IMR-90 (cell line): ENCODE measurements at regions not wholly inside any gene's neighbourhood (a gene's known extent, or its start where the extent isn't known, plus 50 kb on each side); places are given as distances from the start of the nearest gene placed in this dataset.

Experiments used
- ATAC-seq: fragments of 200-7000 bp; cut with Tn5 transposase; 2 replicates; pipeline ENCODE4 v1.9.1; 2020; ENCODE audit warnings: low read depth, mild to moderate bottlenecking, moderate library complexity
- BruUV-seq: library from RNA; stranded (reverse); fragments of 400-500 nt; replicated peaks from 2 replicates; lab custom pipeline; 2021; lab: Mats Ljungman, UMichigan
- CTCF ChIA-PET: fragments of 300-600 bp; formaldehyde crosslinking; extraction: SDS; loops from one replicate; lab custom pipeline; 2021; ENCODE audit warnings: antibody characterized with exemption; lab: Yijun Ruan, JAX
- POLR2A ChIA-PET: fragments of 300-600 bp; sonication (Branson Sonifier 250); formaldehyde crosslinking; loops from one replicate; lab custom pipeline; 2022; ENCODE audit warnings: antibody characterized with exemption; ENCODE audit not compliant: unreplicated experiment; lab: Charles Lee
- DNase-seq: peaks from one replicate; pipeline ENCODE4 v3.0.0; 2013
- H2AFZ ChIP-seq: replicated peaks from 2 replicates; pipeline ENCODE3; 2013; ENCODE audit warnings: low read length, mild to moderate bottlenecking; ENCODE audit not compliant: poor library complexity
- H2AK5ac ChIP-seq: 2 replicates; pipeline ENCODE4 v1.6.1; 2013; ENCODE audit warnings: low read depth, low read length, inconsistent platforms
- H2AK9ac ChIP-seq: replicated peaks from 2 replicates; pipeline ENCODE3; 2013; ENCODE audit warnings: mild to moderate bottlenecking, low read depth, low read length, moderate library complexity; ENCODE audit not compliant: poor library complexity
- H2BK120ac ChIP-seq: 2 replicates; pipeline ENCODE4 v1.6.1; 2013; ENCODE audit warnings: low read depth, low read length, inconsistent platforms
- H2BK15ac ChIP-seq: 3 replicates; pipeline ENCODE4 v1.6.1; 2013; ENCODE audit warnings: low read depth, low read length, inconsistent platforms
- H2BK20ac ChIP-seq: 2 replicates; pipeline ENCODE4 v1.6.1; 2013; ENCODE audit warnings: low read depth, mild to moderate bottlenecking, inconsistent platforms, low read length, moderate library complexity
- H2BK5ac ChIP-seq: 2 replicates; pipeline ENCODE4 v1.6.1; 2013; ENCODE audit warnings: mild to moderate bottlenecking, low read depth, low read length, inconsistent platforms; ENCODE audit not compliant: poor library complexity, severe bottlenecking
- H3K14ac ChIP-seq: replicated peaks from 2 replicates; pipeline ENCODE4 v1.6.1; 2013; ENCODE audit warnings: low read depth, low read length, inconsistent platforms
- H3K18ac ChIP-seq: 2 replicates; pipeline ENCODE4 v1.6.1; 2013; ENCODE audit warnings: low read depth, low read length, control low read depth
- H3K23ac ChIP-seq: 2 replicates; pipeline ENCODE4 v1.6.1; 2013; ENCODE audit warnings: low read depth, low read length, inconsistent platforms
- H3K27ac ChIP-seq: 2 replicates; pipeline ENCODE4 v1.5.1; 2013; ENCODE audit warnings: mild to moderate bottlenecking, control low read depth, low read length; ENCODE audit not compliant: insufficient read depth
- H3K27me3 ChIP-seq: 2 replicates; pipeline ENCODE4 v1.6.1; 2013; ENCODE audit warnings: low read length; ENCODE audit not compliant: control insufficient read depth, insufficient read depth
- H3K36me3 ChIP-seq: 2 replicates; pipeline ENCODE4 v1.6.1; 2013; ENCODE audit warnings: low read length, mixed read lengths; ENCODE audit not compliant: control insufficient read depth, insufficient read depth
- H3K4ac ChIP-seq: 2 replicates; pipeline ENCODE4 v1.6.1; 2013; ENCODE audit warnings: low read depth, low read length, inconsistent platforms
- H3K4me1 ChIP-seq: 2 replicates; pipeline ENCODE4 v1.6.1; 2013; ENCODE audit warnings: low read length, mixed read lengths; ENCODE audit not compliant: control insufficient read depth, insufficient read depth
- H3K4me2 ChIP-seq: 2 replicates; pipeline ENCODE4 v1.6.1; 2013; ENCODE audit warnings: low read depth, mild to moderate bottlenecking, control low read depth, low read length, moderate library complexity
- H3K4me3 ChIP-seq: 2 replicates; pipeline ENCODE4 v1.5.1; 2013; ENCODE audit warnings: low read depth, mild to moderate bottlenecking, control low read depth, low read length, moderate library complexity; ENCODE audit not compliant: insufficient read depth
- H3K56ac ChIP-seq: 2 replicates; pipeline ENCODE4 v1.6.1; 2013; ENCODE audit warnings: low read length, inconsistent platforms; ENCODE audit not compliant: insufficient read depth; ENCODE audit errors: extremely low read depth
- H3K79me1 ChIP-seq, 2 experiments: 2 replicates each; pipeline ENCODE4 v1.6.1; 2013; ENCODE audit warnings: low read length in 2 of 2, inconsistent platforms in 1 of 2, low read depth in 1 of 2
- H3K9ac ChIP-seq: 2 replicates; pipeline ENCODE4 v1.6.1; 2013; ENCODE audit warnings: low read depth, low read length, control low read depth
- H3K9me1 ChIP-seq: 2 replicates; pipeline ENCODE4 v1.6.1; 2013; ENCODE audit warnings: low read length, inconsistent platforms; ENCODE audit not compliant: insufficient read depth
- H3K9me3 ChIP-seq: 2 replicates; pipeline ENCODE4 v1.6.1; 2013; ENCODE audit warnings: low read length; ENCODE audit not compliant: control insufficient read depth, insufficient read depth
- H4K20me1 ChIP-seq: 2 replicates; pipeline ENCODE4 v1.6.1; 2013; ENCODE audit warnings: low read length, inconsistent platforms; ENCODE audit not compliant: insufficient read depth
- H4K5ac ChIP-seq: 2 replicates; pipeline ENCODE4 v1.6.1; 2013; ENCODE audit warnings: mild to moderate bottlenecking, low read depth, low read length, control low read depth
- H4K8ac ChIP-seq, 2 experiments: 2 replicates each; pipeline ENCODE4 v1.6.1; 2013; ENCODE audit warnings: low read depth in 2 of 2, low read length in 2 of 2, control low read depth in 1 of 2, inconsistent platforms in 1 of 2
- H4K91ac ChIP-seq: 2 replicates; pipeline ENCODE4 v1.6.1; 2013; ENCODE audit warnings: low read depth, low read length, inconsistent platforms; ENCODE audit not compliant: insufficient read depth
- BHLHE40 ChIP-seq: fragments of 150-350 bp; IDR thresholded peaks from 2 replicates; pipeline ENCODE4 v1.6.1; 2016; ENCODE audit warnings: mild to moderate bottlenecking, low read depth, low read length
- CEBPB ChIP-seq: IDR thresholded peaks from 2 replicates; pipeline ENCODE4 v1.6.1; 2012; ENCODE audit warnings: low read depth, low read length, improper control_type of control experiment
- CHD1 ChIP-seq: IDR thresholded peaks from 2 replicates; pipeline ENCODE4 v1.6.1; 2012; ENCODE audit warnings: low read depth, low read length, improper control_type of control experiment
- CTCF ChIP-seq: conservative IDR thresholded peaks from 2 replicates; pipeline ENCODE4 v1.5.1; 2012; ENCODE audit warnings: mild to moderate bottlenecking, low read depth, low read length, improper control_type of control experiment
- FOS ChIP-seq: fragments of 150-350 bp; IDR thresholded peaks from 2 replicates; pipeline ENCODE4 v1.6.1; 2016; ENCODE audit warnings: low read depth, low read length
- MAFK ChIP-seq: IDR thresholded peaks from 2 replicates; pipeline ENCODE4 v1.6.1; 2012; ENCODE audit warnings: low read depth, low read length, improper control_type of control experiment
- MAZ ChIP-seq: IDR thresholded peaks from 2 replicates; pipeline ENCODE4 v1.6.1; 2012; ENCODE audit warnings: low read depth, mild to moderate bottlenecking, low read length, improper control_type of control experiment, moderate library complexity, borderline replicate concordance
- MXI1 ChIP-seq: IDR thresholded peaks from 2 replicates; pipeline ENCODE4 v1.6.1; 2012; ENCODE audit warnings: low read depth, mild to moderate bottlenecking, low read length, moderate library complexity, borderline replicate concordance
- NFE2L2 ChIP-seq: fragments of 150-350 bp; IDR thresholded peaks from 2 replicates; pipeline ENCODE4 v1.6.1; 2016; ENCODE audit warnings: low read depth, mild to moderate bottlenecking, low read length
- POLR2A ChIP-seq: IDR thresholded peaks from 2 replicates; pipeline ENCODE4 v1.6.1; 2012; ENCODE audit warnings: mild to moderate bottlenecking, low read depth, low read length
- RAD21 ChIP-seq: IDR thresholded peaks from 2 replicates; pipeline ENCODE4 v1.6.1; 2012; ENCODE audit warnings: low read length, improper control_type of control experiment
- RCOR1 ChIP-seq: IDR thresholded peaks from 2 replicates; pipeline ENCODE4 v1.6.1; 2012; ENCODE audit warnings: mild to moderate bottlenecking, low read length, improper control_type of control experiment; ENCODE audit not compliant: insufficient replicate concordance
- SMC3 ChIP-seq: fragments of 150-350 bp; IDR thresholded peaks from 2 replicates; pipeline ENCODE4 v1.6.1; 2016; ENCODE audit warnings: low read depth, mild to moderate bottlenecking, antibody characterized with exemption, low read length, moderate library complexity
- WGBS, 2 experiments: methylation state at CpG; one replicate each; pipeline versions ENCODE4 v1.1.5 to v1.1.7; 2013; ENCODE audit warnings: missing lambda C conversion rate in 2 of 2; ENCODE audit not compliant: insufficient read length in 1 of 2; ENCODE audit errors: extremely low coverage in 2 of 2; 5-methylcytosine and 5-hydroxymethylcytosine counted together
- dilution Hi-C: fragments of 300-500 bp; cut with HindIII; formaldehyde crosslinking; loops from one replicate; pipeline ENCODE4 v1.14.3; 2018; ENCODE audit warnings: low sequenced_read_pairs; ENCODE audit not compliant: unreplicated experiment
- in situ Hi-C: fragments of 300-500 bp; cut with MboI; formaldehyde crosslinking; loops from 3 replicates; pipeline ENCODE4 v1.14.3; 2019; ENCODE audit warnings: low sequenced_read_pairs, inconsistent platforms, mixed read lengths
- intact Hi-C: fragments of 100-400 bp; cut with micrococcal nuclease; formaldehyde crosslinking; loops from 2 replicates; pipeline ENCODE4 v1.10.0; 2022
- TF ChIP-seq, protein P1 (sequence below): fragments of 150-350 bp; IDR thresholded peaks from 2 replicates; pipeline ENCODE4 v1.6.1; 2016; ENCODE audit warnings: low read depth, mild to moderate bottlenecking, low read length, moderate library complexity, borderline replicate concordance
- TF ChIP-seq, protein P2 (sequence below): fragments of 150-350 bp; IDR thresholded peaks from 2 replicates; pipeline ENCODE4 v1.6.1; 2017; ENCODE audit warnings: mild to moderate bottlenecking, antibody characterized with exemption, low read length, low read depth

DNA sequence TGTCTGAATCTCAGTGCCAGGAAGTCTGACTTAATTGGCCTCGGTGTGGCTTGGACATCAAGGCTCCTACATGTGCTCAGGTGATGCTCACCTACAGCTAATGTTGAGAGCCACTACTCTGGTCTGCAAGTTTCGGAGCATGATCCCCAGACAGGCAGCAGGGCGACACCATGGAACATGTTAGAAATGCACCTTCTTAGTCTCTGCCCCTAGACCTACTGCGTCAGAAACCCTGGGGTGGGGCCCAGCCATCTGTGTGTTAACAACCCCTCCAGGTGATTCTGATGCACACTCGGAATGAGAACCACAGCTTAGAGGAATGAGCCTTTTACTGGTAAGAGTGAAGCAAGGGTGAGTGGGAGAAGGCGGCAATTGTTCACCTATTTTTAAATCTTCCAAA lies 86.9 kb upstream of the NABP1 start:
- CTCF ChIA-PET, result interaction anchor here (0.6 kb wide), 1 partner anchor 37 kb away, joined by 3 read pairs; no protein-coding TSS in a partner anchor
- in situ Hi-C loops, result no loop called here

More for the DNA sequence above, 86.9 kb upstream of the NABP1 start:
- no peak overlapping the region for H3K18ac ChIP-seq
- H3K4me2 ChIP-seq, result no peak overlapping the region
- H4K8ac ChIP-seq, result no peak overlapping the region
- peaks cover 6% of the 10 kb centered on the region for H3K9me3 ChIP-seq
- DNase-seq (no peak), ATAC-seq (no peak)
- no peaks in the 10 kb centered on the region for H3K4me1 ChIP-seq
- no peak overlapping the region for H4K91ac ChIP-seq
- H2BK5ac ChIP-seq, result no peak overlapping the region
- peak overlapping the region; percentile 63 for H2AK9ac ChIP-seq
- no peak overlapping the region for H3K27ac ChIP-seq
- no peaks in the 10 kb centered on the region for H3K36me3 ChIP-seq
- no peak overlapping the region for H3K9ac ChIP-seq
- no peak overlapping the region for H3K23ac ChIP-seq
- 86% methylated on average over 1 of the region's 6 CpGs; no CpG with 5 or more reads in 1 of the 2 experiments for whole genome bisulfite sequencing, 2 experiments
- H3K14ac ChIP-seq, result no peak overlapping the region
- H3K9me1 ChIP-seq, result 0 out of 2 replicates have a peak, but pooled peaks cover 2% of the 10 kb centered on the region
- no peak overlapping the region for H2BK120ac ChIP-seq
- TF ChIP-seq NFE2L2 (no peak), CHD1 (no peak), MAZ (no peak), RAD21 (no peak), RCOR1 (no peak), BHLHE40 (no peak), CTCF (no peak), FOS (no peak), POLR2A (no peak), MAFK (no peak), SMC3 (no peak), CEBPB (no peak), MXI1 (no peak)
- TF ChIP-seq, protein P1, sequence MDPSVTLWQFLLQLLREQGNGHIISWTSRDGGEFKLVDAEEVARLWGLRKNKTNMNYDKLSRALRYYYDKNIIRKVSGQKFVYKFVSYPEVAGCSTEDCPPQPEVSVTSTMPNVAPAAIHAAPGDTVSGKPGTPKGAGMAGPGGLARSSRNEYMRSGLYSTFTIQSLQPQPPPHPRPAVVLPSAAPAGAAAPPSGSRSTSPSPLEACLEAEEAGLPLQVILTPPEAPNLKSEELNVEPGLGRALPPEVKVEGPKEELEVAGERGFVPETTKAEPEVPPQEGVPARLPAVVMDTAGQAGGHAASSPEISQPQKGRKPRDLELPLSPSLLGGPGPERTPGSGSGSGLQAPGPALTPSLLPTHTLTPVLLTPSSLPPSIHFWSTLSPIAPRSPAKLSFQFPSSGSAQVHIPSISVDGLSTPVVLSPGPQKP, result no peak
- TF ChIP-seq, protein P2, sequence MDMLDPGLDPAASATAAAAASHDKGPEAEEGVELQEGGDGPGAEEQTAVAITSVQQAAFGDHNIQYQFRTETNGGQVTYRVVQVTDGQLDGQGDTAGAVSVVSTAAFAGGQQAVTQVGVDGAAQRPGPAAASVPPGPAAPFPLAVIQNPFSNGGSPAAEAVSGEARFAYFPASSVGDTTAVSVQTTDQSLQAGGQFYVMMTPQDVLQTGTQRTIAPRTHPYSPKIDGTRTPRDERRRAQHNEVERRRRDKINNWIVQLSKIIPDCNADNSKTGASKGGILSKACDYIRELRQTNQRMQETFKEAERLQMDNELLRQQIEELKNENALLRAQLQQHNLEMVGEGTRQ, result no peak
- H2BK20ac ChIP-seq, result no peak overlapping the region
- 0 out of 3 replicates have a peak overlapping the region, but pooled peaks have one; percentile 8 for H2BK15ac ChIP-seq
- H3K79me1 ChIP-seq, result no peaks in the 10 kb centered on the region
- H3K27me3 ChIP-seq, result no peaks in the 10 kb centered on the region
- intact Hi-C loops, result no loop called here
- BruUV-seq, result no TSS peak
- H4K5ac ChIP-seq, result no peak overlapping the region
- POLR2A ChIA-PET, result no interaction called here
- no peak overlapping the region for H3K56ac ChIP-seq
- H2AK5ac ChIP-seq, result no peak overlapping the region; the same call in 1 of the 2 replicates
- H3K4me3 ChIP-seq, result no peak overlapping the region
- no peak overlapping the region for H3K4ac ChIP-seq
- no peaks in the 10 kb centered on the region for H4K20me1 ChIP-seq
- dilution Hi-C loops, result no loop called here
- peak overlapping the region; percentile 38 for H2AFZ ChIP-seq
